Endodermal cell (in vitro differentiated cells): ENCODE measurements at regions not wholly inside any gene's neighbourhood (a gene's known extent, or its start where the extent isn't known, plus 50 kb on each side); places are given as distances from the start of the nearest gene placed in this dataset.

Source experiments
- DNase-seq: peaks from one replicate; pipeline ENCODE4 v3.0.0-alpha.2; 2017
- H3K27ac ChIP-seq: 2 replicates; pipeline ENCODE4 v1.5.1; 2013; ENCODE audit warnings: mild to moderate bottlenecking, low read depth, low read length, moderate library complexity
- H3K27me3 ChIP-seq: 2 replicates; pipeline ENCODE4 v1.6.1; 2013; ENCODE audit warnings: mild to moderate bottlenecking, low read length, moderate library complexity; ENCODE audit not compliant: insufficient read depth, control insufficient read depth, poor library complexity, severe bottlenecking
- H3K36me3 ChIP-seq: 2 replicates; pipeline ENCODE4 v1.7.0; 2013; ENCODE audit warnings: mild to moderate bottlenecking, low read length, moderate library complexity; ENCODE audit not compliant: control insufficient read depth, insufficient read depth
- H3K4me1 ChIP-seq: one replicate; pipeline ENCODE4 v1.7.0; 2013; ENCODE audit warnings: low read length; ENCODE audit not compliant: control insufficient read depth, insufficient read depth
- H3K4me3 ChIP-seq: 2 replicates; pipeline ENCODE4 v1.5.1; 2013; ENCODE audit warnings: mild to moderate bottlenecking, low read length, moderate library complexity
- H3K9ac ChIP-seq: 2 replicates; pipeline ENCODE4 v1.6.1; 2013; ENCODE audit warnings: mild to moderate bottlenecking, low read length, moderate library complexity; ENCODE audit not compliant: poor library complexity, severe bottlenecking; ENCODE audit errors: extremely low read depth
- H3K9me3 ChIP-seq: 2 replicates; pipeline ENCODE4 v1.6.1; 2013; ENCODE audit warnings: mild to moderate bottlenecking, low read length, moderate library complexity; ENCODE audit not compliant: control insufficient read depth
- H3K27ac Mint-ChIP-seq: 2 replicates; pipeline ENCODE4 v1.8.0; 2020; ENCODE audit warnings: mixed read lengths
- H3K27me3 Mint-ChIP-seq: 2 replicates; pipeline ENCODE4 v1.8.0; 2021; ENCODE audit warnings: mild to moderate bottlenecking, mixed read lengths; ENCODE audit not compliant: insufficient read depth
- H3K36me3 Mint-ChIP-seq: 2 replicates; pipeline ENCODE4 v1.8.0; 2020; ENCODE audit warnings: low read depth, mixed read lengths
- H3K4me1 Mint-ChIP-seq: 2 replicates; pipeline ENCODE4 v1.8.0; 2020; ENCODE audit warnings: mixed read lengths
- H3K4me3 Mint-ChIP-seq: 2 replicates; pipeline ENCODE4 v1.8.0; 2020; ENCODE audit warnings: mild to moderate bottlenecking, moderate library complexity, mixed read lengths
- H3K9me3 Mint-ChIP-seq: 2 replicates; pipeline ENCODE4 v1.8.0; 2020; ENCODE audit warnings: mild to moderate bottlenecking, mixed read lengths
- WGBS, 2 experiments: methylation state at CpG; one replicate each; pipeline versions ENCODE4 v1.1.5 to v1.1.7; 2013; ENCODE audit warnings: missing lambda C conversion rate in 2 of 2, mixed read lengths in 1 of 2; ENCODE audit not compliant: insufficient coverage in 1 of 2, insufficient read length in 1 of 2; 5-methylcytosine and 5-hydroxymethylcytosine counted together
- TF ChIP-seq, protein P1 (sequence below): fragments of 200-600 bp; sonication (generic); conservative IDR thresholded peaks from 2 replicates; pipeline ENCODE4 v1.5.0; 2021; ENCODE audit warnings: antibody characterized with exemption, mild to moderate bottlenecking

DNA sequence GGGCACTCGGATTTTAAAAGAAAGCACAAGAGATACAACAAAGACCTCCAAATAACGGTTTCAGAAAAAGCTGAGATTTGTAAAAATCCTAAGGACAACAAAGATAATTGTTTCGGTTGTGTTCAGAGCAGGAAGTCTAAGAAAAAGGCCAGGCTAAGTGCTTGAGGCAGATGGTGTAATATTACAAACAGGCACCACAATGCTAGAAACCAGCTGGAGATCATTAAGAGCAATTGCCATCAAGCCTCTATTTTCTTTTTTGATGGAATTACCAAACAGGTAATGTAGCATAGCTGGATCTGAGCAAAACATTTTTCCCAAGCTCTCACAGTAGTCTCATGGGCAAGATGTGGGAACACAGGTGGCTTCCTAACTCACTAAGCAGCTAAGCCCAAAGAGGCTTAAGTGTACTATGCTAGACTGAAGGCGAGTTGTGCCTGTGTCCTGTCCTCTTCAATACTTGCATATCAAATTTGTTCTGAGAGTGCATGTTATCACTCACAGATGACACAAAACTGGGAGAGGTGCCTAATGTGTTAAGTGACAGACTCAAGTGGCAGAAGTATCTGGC lies 161.6 kb downstream of the GLUL start:
- no peaks in the 10 kb centered on the region for H3K9me3 ChIP-seq
- H3K36me3 Mint-ChIP-seq: no peaks in the 10 kb centered on the region
- H3K27ac ChIP-seq: no peak overlapping the region
- H3K27me3 ChIP-seq: no peaks in the 10 kb centered on the region
- H3K9me3 Mint-ChIP-seq: no peaks in the 10 kb centered on the region
- no peak for DNase-seq
- WGBS, 2 experiments: 72 to 77% methylated on average over 4 of the region's 4 CpGs
- no peak overlapping the region for H3K9ac ChIP-seq
- no peak overlapping the region for H3K4me3 ChIP-seq
- no peak overlapping the region for H3K4me3 Mint-ChIP-seq
- H3K27ac Mint-ChIP-seq: no peak overlapping the region
- H3K36me3 ChIP-seq: no peaks in the 10 kb centered on the region
- H3K4me1 ChIP-seq: peaks cover 8% of the 10 kb centered on the region
- TF ChIP-seq, protein P1, sequence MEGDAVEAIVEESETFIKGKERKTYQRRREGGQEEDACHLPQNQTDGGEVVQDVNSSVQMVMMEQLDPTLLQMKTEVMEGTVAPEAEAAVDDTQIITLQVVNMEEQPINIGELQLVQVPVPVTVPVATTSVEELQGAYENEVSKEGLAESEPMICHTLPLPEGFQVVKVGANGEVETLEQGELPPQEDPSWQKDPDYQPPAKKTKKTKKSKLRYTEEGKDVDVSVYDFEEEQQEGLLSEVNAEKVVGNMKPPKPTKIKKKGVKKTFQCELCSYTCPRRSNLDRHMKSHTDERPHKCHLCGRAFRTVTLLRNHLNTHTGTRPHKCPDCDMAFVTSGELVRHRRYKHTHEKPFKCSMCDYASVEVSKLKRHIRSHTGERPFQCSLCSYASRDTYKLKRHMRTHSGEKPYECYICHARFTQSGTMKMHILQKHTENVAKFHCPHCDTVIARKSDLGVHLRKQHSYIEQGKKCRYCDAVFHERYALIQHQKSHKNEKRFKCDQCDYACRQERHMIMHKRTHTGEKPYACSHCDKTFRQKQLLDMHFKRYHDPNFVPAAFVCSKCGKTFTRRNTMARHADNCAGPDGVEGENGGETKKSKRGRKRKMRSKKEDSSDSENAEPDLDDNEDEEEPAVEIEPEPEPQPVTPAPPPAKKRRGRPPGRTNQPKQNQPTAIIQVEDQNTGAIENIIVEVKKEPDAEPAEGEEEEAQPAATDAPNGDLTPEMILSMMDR: no peak
- peaks cover 28% of the 10 kb centered on the region for H3K4me1 Mint-ChIP-seq
- H3K27me3 Mint-ChIP-seq: no peaks in the 10 kb centered on the region

DNA sequence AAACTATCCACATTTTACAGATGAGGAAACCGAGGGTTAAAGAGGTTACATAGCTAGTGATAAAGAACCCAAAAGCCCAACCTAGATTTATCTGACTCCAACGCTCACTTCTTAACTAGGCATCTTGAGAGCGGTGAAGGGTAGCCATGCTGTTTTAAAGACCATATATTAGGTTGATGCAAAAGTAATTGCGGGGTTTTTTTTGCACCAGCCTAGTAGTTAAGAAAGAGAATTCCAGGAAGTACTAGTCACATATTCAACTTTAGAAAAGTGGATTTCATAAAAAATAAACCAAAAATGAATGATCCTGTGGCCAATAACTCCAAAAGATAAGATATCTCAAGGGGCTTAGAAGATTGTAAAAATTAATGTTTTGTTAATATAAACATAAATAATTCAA lies 162.1 kb downstream of the GLUL start:
- Histone ChIP-seq H3K27me3 (no peaks in the 10 kb centered on the region), H3K36me3 (no peaks in the 10 kb centered on the region), H3K4me3 (no peak overlapping the region), H3K4me1 (peaks cover 6% of the 10 kb centered on the region), H3K9me3 (no peaks in the 10 kb centered on the region), H3K9ac (no peak overlapping the region), H3K27ac (no peak overlapping the region)
- TF ChIP-seq, protein P1: no peak
- 99 to 100% methylated on average over 1 to 4 of the region's 4 CpGs for WGBS, 2 experiments
- Mint-ChIP-seq H3K9me3 (peaks cover under 1% of the 10 kb centered on the region), H3K36me3 (no peaks in the 10 kb centered on the region), H3K27me3 (no peaks in the 10 kb centered on the region), H3K4me3 (no peak overlapping the region), H3K27ac (no peak overlapping the region), H3K4me1 (peaks cover 23% of the 10 kb centered on the region)
- no peak for DNase-seq

DNA sequence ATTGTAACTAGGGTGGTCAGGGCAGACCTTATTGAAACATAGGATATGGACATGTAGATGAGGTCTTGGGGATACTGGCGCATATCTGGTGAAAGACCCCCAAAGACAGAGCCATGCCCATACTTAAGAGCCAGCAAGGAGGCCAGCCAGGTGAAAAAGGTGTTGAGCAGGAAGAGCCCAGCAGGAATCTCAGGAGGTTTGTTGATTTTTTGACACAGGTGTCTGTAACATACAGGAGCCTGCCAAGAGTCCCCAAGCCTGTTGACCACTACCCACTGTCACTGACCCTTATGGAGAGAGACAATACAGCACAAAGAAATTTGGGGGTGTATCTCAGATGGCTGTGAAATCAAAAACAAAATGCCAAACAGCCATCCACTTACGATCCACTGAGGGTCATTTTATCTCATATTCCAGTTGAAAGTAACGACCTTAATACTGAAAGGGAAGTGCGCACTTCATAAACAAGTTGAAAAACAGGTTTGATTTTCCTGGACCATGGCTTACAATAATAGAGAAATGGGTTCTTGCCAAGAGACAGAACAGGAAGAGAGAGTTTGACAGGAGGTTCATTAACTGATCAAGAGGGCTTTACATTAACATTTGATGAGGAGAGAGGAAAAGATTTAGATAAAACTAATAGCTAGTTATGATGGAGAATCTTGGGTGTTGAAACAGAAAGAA lies 163.6 kb downstream of the GLUL start:
- H3K9ac ChIP-seq: no peak overlapping the region
- no peaks in the 10 kb centered on the region for H3K36me3 Mint-ChIP-seq
- 80 to 94% methylated on average over 3 to 4 of the region's 4 CpGs for WGBS, 2 experiments

More for the DNA sequence above, 163.6 kb downstream of the GLUL start:
- H3K27ac Mint-ChIP-seq: no peak overlapping the region
- H3K4me3 ChIP-seq: no peak overlapping the region
- peaks cover 8% of the 10 kb centered on the region for H3K27me3 Mint-ChIP-seq
- peaks cover 8% of the 10 kb centered on the region for H3K9me3 Mint-ChIP-seq
- H3K4me1 ChIP-seq: peaks cover 6% of the 10 kb centered on the region
- TF ChIP-seq, protein P1: no peak
- no peaks in the 10 kb centered on the region for H3K36me3 ChIP-seq
- no peak for DNase-seq
- H3K27ac ChIP-seq: no peak overlapping the region
- H3K9me3 ChIP-seq: no peaks in the 10 kb centered on the region
- H3K4me1 Mint-ChIP-seq: peaks cover 23% of the 10 kb centered on the region
- H3K4me3 Mint-ChIP-seq: no peak overlapping the region
- H3K27me3 ChIP-seq: no peaks in the 10 kb centered on the region
